GM12873 (cell line): ENCODE measurements at regions not wholly inside any gene's neighbourhood (a gene's known extent, or its start where the extent isn't known, plus 50 kb on each side); places are given as distances from the start of the nearest gene placed in this dataset.

Source experiments
- CTCF ChIP-seq: IDR thresholded peaks from 2 replicates; pipeline ENCODE4 v1.5.1; 2012; ENCODE audit warnings: low read depth, mild to moderate bottlenecking, moderate library complexity, low read length, control low read depth; ENCODE audit not compliant: insufficient read depth; ENCODE audit errors: missing control alignments

GRCh38 chr1:213446496-213446895 lies 395.5 kb downstream of the RPS6KC1 start:
- TF ChIP-seq CTCF: no peak

- TF ChIP-seq CTCF: no peak
Measured at GRCh38 chr1:213448360-213448759, 397.3 kb downstream of the RPS6KC1 start.

- no peak for TF ChIP-seq CTCF
Measured at GRCh38 chr1:213448776-213449175, 397.7 kb downstream of the RPS6KC1 start.

- TF ChIP-seq CTCF: no peak
Measured at GRCh38 chr1:213452501-213452900, 401.5 kb downstream of the RPS6KC1 start.

- no peak for TF ChIP-seq CTCF
Measured at GRCh38 chr1:213457186-213457585, 406.1 kb downstream of the RPS6KC1 start.

GRCh38 chr1:213457733-213458132 lies 406.7 kb downstream of the RPS6KC1 start:
- no peak for TF ChIP-seq CTCF

GRCh38 chr1:213464786-213465460 lies 413.9 kb downstream of the RPS6KC1 start:
- no peak for TF ChIP-seq CTCF
